Right atrium auricular region (tissue), 2 donors: ENCODE measurements at regions not wholly inside any gene's neighbourhood (a gene's known extent, or its start where the extent isn't known, plus 50 kb on each side); places are given as distances from the start of the nearest gene placed in this dataset.
"Not testable (repeated sequence)": the region's sequence is repeated elsewhere in the genome, so short reads cannot be mapped to it uniquely, and the experiment has no call there.

Source experiments
- DNase-seq: peaks from one replicate; pipeline ENCODE4 v3.0.0-alpha.2; 2019; ENCODE audit warnings: low spot score
- H3K27ac ChIP-seq, 2 donors: fragments of 200-600 bp; sonication (generic); 1 replicate in 1 of 2; 2 replicates in 1 of 2; pipeline ENCODE4 v1.5.1; 2016 to 2019
- H3K27me3 ChIP-seq, 2 donors: fragments of 200-600 bp; sonication (generic); one replicate each; pipeline versions ENCODE4 v1.5.1 to v1.6.0; 2017 to 2019
- H3K36me3 ChIP-seq: fragments of 200-600 bp; sonication (generic); one replicate; pipeline ENCODE4 v1.5.1; 2016
- H3K4me1 ChIP-seq, 2 donors: fragments of 200-600 bp; sonication (generic); one replicate each; pipeline versions ENCODE4 v1.5.1 to v1.6.0; 2017 to 2019
- H3K4me3 ChIP-seq, 2 donors: fragments of 200-600 bp; sonication (generic); 1 replicate in 1 of 2; 2 replicates in 1 of 2; pipeline ENCODE4 v1.5.1; 2017 to 2019; ENCODE audit warnings: mild to moderate bottlenecking in 1 of 2, moderate library complexity in 1 of 2
- H3K9me3 ChIP-seq, 2 donors: fragments of 200-600 bp; sonication (generic); one replicate each; pipeline ENCODE4 v1.5.1; 2019
- TF ChIP-seq, protein P1 (sequence below), 2 donors: fragments of 200-600 bp; sonication (generic); IDR thresholded peaks; one replicate each; pipeline ENCODE4 v1.5.1; 2019; ENCODE audit warnings: antibody characterized with exemption in 2 of 2

DNA sequence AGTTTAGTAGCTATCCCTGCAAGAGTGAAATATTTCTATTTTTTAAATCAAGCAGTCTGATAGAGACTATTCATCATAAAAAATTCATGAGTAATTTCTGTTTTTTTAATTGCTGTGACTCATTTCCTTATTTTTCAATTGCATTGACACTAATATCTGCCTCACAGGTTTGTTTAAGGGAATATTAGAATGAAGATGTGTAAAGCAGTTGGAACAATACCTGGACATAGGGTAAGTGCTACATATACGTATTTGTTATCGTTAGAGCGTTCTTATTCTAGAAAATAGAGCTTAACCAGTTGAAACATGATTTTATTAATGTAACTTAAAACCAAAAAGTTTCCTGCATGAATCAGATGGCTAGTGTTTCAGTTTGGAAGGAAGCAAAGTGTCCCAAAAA lies 2211.3 kb downstream of the PCDH7 start:
- no peaks in the 10 kb centered on the region for H3K27me3 ChIP-seq
- DNase-seq, result no peak
- no peaks in the 10 kb centered on the region for H3K36me3 ChIP-seq
- TF ChIP-seq, protein P1, sequence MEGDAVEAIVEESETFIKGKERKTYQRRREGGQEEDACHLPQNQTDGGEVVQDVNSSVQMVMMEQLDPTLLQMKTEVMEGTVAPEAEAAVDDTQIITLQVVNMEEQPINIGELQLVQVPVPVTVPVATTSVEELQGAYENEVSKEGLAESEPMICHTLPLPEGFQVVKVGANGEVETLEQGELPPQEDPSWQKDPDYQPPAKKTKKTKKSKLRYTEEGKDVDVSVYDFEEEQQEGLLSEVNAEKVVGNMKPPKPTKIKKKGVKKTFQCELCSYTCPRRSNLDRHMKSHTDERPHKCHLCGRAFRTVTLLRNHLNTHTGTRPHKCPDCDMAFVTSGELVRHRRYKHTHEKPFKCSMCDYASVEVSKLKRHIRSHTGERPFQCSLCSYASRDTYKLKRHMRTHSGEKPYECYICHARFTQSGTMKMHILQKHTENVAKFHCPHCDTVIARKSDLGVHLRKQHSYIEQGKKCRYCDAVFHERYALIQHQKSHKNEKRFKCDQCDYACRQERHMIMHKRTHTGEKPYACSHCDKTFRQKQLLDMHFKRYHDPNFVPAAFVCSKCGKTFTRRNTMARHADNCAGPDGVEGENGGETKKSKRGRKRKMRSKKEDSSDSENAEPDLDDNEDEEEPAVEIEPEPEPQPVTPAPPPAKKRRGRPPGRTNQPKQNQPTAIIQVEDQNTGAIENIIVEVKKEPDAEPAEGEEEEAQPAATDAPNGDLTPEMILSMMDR (IDR thresholded peaks at IDR 0.05), result no peak
- H3K9me3 ChIP-seq, result no peaks in the 10 kb centered on the region
- H3K4me3 ChIP-seq, result no peak overlapping the region
- no peak overlapping the region for H3K27ac ChIP-seq
- no peaks in the 10 kb centered on the region for H3K4me1 ChIP-seq

DNA sequence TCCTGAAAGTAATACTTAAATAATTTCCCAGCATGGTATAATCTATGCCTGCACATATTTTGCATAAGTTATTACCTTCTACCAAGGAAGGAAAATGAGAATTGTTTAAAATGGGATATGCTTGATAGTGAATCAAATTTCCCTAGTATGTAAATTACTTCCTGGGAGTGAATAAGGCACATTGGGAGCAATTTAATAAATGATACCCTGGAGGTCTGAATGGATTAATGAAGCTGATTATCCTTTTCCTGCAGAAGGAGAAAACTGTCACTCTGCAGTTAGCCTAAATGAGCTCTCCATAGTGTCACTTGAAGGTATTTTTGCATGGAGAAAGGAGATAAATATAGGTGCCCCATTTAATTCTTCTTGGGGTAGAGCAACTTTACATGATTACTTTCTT lies 2212.0 kb downstream of the PCDH7 start:
- H3K27me3 ChIP-seq, result no peaks in the 10 kb centered on the region
- no peaks in the 10 kb centered on the region for H3K4me1 ChIP-seq
- H3K4me3 ChIP-seq, result no peak overlapping the region
- H3K27ac ChIP-seq, result no peak overlapping the region
- no peaks in the 10 kb centered on the region for H3K36me3 ChIP-seq
- DNase-seq, result no peak
- TF ChIP-seq, protein P1 (IDR thresholded peaks at IDR 0.05), result no peak
- no peaks in the 10 kb centered on the region for H3K9me3 ChIP-seq

DNA sequence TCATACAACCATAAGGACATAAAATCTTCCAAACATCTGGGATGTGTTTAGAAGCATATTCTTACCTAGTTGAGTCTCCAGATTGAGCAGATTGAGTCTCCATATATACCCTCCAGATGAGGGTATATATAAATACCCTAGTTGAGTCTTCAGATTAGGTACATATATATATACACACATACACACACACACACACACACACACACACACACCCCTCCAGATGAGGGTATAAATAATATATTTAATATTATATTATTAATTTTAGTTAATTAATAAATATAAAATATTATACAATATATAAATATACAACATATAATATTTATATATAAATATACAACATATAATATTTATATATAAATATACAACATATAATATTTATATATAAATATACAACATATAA lies 2219.1 kb downstream of the PCDH7 start:
- H3K27ac ChIP-seq, DNase-seq, H3K36me3 ChIP-seq, H3K4me1 ChIP-seq, H3K27me3 ChIP-seq, H3K4me3 ChIP-seq, H3K9me3 ChIP-seq: not testable (repeated sequence)

DNA sequence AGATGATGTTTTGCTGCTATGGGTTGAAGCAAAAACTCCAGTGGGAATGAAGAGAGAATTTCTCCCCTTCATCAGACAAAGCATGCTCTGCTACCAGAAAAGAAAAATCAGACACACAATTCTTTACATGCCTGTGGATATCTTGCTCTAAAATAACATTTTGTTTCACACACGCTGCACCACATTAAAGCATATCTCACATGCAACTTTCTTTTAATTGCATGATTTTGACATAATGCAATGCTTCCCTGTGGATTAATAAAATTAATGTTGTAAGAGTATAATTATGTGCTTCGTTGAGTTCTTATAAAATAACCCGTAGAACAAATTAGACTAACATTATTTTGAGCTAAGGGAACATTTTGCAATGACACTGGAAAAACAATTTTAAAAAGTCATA lies 2230.7 kb downstream of the PCDH7 start:
- TF ChIP-seq, protein P1 (IDR thresholded peaks at IDR 0.05), result no peak
- H3K27me3 ChIP-seq, result no peaks in the 10 kb centered on the region

DNA sequence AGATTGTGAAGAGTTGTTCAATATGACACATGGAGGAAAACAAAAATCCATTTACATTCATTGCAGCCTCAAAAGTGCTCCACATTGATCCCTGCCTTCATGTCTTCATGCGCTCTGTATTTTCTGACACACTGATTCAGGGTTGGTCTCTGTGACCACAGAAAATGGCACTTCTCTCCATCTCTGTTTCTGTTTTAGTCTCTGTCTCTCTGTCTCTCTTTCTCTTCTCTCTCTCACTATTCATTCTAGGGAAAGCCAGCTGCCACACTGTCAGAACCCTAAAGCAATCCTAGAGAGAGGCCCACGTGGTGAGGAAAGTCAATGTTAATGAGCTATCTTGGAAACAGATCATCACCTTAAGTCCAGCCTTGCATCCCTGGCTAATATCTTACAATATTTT lies 2238.4 kb downstream of the PCDH7 start:
- Histone ChIP-seq H3K36me3 (no peaks in the 10 kb centered on the region), H3K9me3 (no peaks in the 10 kb centered on the region)
- TF ChIP-seq, protein P1 (IDR thresholded peaks at IDR 0.05), result no peak

More for the DNA sequence above, 2230.7 kb downstream of the PCDH7 start:
- Histone ChIP-seq H3K27ac (no peak overlapping the region), H3K4me3 (no peak overlapping the region), H3K4me1 (no peaks in the 10 kb centered on the region), H3K36me3 (no peaks in the 10 kb centered on the region), H3K9me3 (peaks cover 0 to 7% of the 10 kb centered on the region in 2 donors)
- no peak for DNase-seq

DNA sequence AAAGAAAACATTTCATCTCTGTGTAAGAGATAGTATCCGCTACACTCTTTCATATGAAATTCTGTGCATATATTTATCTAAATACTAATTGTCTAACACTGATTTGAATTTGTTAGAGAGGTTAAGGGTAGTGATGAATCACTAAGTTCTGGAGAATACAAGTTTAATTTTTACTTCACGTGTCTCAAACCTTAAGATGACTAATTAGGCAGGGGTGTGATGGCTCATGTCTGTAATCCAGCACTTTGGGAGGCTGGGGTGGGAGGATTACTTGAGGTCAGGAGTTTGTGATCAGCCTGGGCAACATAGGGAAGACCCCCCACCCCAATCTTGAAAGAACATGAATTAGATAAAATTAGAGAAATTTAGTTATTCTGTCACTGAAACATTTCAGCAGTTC lies 2241.9 kb downstream of the PCDH7 start:
- TF ChIP-seq, protein P1 (IDR thresholded peaks at IDR 0.05), result no peak
- Histone ChIP-seq H3K27me3 (no peaks in the 10 kb centered on the region), H3K4me1 (no peaks in the 10 kb centered on the region), H3K4me3 (no peak overlapping the region), H3K27ac (no peak overlapping the region), H3K36me3 (no peaks in the 10 kb centered on the region), H3K9me3 (no peaks in the 10 kb centered on the region)
- no peak for DNase-seq

More for the DNA sequence above, 2238.4 kb downstream of the PCDH7 start:
- Histone ChIP-seq H3K27me3 (no peaks in the 10 kb centered on the region), H3K4me1 (no peaks in the 10 kb centered on the region), H3K4me3 (no peak overlapping the region), H3K27ac (no peak overlapping the region)
- no peak for DNase-seq
